ENCODE measurements at regions not wholly inside any gene's neighbourhood (a gene's known extent, or its start where the extent isn't known, plus 50 kb on each side); places are given as distances from the start of the nearest gene placed in this dataset.

DNA sequence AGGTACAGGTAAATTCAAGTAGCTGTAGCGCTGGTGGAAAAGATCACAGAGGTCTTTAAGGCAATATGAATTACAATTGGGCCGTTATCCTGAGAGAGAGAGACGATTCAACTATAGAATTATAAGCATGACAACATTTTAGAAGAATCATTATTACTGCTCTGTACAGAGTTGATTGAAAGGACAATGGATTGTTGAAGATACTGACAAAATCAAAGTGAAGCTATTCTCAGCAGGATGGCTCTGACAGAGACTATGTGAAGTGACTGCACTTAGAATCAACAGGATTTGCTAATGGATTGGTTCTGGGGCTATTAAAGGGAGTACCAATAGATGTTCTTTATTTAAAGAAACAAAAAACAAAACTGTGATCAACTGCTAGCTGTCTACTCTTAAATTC, 634.8 kb upstream of the GRM3 start:
- H3K36me3 ChIP-seq (ENCODE audit: control insufficient read depth in 4 of 4, insufficient read depth in 3 of 4, low read depth in 1 of 4, low read length in 3 of 4): no peaks in the 10 kb centered on the region
- no peak for DNase-seq (ENCODE audit: low spot score)
- H3K9me3 ChIP-seq (ENCODE audit: control insufficient read depth in 4 of 4, low read length in 3 of 4): no peaks in the 10 kb centered on the region
- WGBS: 58% methylated on average over 3 of the region's 3 CpGs
- no peak for TF ChIP-seq SP1 (IDR thresholded peaks at IDR 0.05)
- TF ChIP-seq GABPA (IDR thresholded peaks at IDR 0.05 in 1 of 2, conservative IDR thresholded peaks at IDR 0.05 in 1 of 2): no peak
- TF ChIP-seq EGR1 (IDR thresholded peaks at IDR 0.05; ENCODE audit: low read depth in 2 of 2): no peak
- no peak for TF ChIP-seq HNF4A (conservative IDR thresholded peaks at IDR 0.05)
- TF ChIP-seq HNF4G (IDR thresholded peaks at IDR 0.05): no peak
- TF ChIP-seq, protein P1, sequence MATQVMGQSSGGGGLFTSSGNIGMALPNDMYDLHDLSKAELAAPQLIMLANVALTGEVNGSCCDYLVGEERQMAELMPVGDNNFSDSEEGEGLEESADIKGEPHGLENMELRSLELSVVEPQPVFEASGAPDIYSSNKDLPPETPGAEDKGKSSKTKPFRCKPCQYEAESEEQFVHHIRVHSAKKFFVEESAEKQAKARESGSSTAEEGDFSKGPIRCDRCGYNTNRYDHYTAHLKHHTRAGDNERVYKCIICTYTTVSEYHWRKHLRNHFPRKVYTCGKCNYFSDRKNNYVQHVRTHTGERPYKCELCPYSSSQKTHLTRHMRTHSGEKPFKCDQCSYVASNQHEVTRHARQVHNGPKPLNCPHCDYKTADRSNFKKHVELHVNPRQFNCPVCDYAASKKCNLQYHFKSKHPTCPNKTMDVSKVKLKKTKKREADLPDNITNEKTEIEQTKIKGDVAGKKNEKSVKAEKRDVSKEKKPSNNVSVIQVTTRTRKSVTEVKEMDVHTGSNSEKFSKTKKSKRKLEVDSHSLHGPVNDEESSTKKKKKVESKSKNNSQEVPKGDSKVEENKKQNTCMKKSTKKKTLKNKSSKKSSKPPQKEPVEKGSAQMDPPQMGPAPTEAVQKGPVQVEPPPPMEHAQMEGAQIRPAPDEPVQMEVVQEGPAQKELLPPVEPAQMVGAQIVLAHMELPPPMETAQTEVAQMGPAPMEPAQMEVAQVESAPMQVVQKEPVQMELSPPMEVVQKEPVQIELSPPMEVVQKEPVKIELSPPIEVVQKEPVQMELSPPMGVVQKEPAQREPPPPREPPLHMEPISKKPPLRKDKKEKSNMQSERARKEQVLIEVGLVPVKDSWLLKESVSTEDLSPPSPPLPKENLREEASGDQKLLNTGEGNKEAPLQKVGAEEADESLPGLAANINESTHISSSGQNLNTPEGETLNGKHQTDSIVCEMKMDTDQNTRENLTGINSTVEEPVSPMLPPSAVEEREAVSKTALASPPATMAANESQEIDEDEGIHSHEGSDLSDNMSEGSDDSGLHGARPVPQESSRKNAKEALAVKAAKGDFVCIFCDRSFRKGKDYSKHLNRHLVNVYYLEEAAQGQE (IDR thresholded peaks at IDR 0.05): no peak
- no peak for TF ChIP-seq ZBTB33 (IDR thresholded peaks at IDR 0.05)
- TF ChIP-seq RAD21 (IDR thresholded peaks at IDR 0.05): no peak
- no peak overlapping the region for H3K9ac ChIP-seq (ENCODE audit: low read depth in 1 of 2, low read length in 2 of 2)
- no peak overlapping the region for H3K27ac ChIP-seq (ENCODE audit: low read depth in 1 of 2, low read length in 2 of 2)
- H3K4me1 ChIP-seq (ENCODE audit: control insufficient read depth in 4 of 4, insufficient read depth in 4 of 4, low read length in 3 of 4): no peaks in the 10 kb centered on the region
- H3K27me3 ChIP-seq (ENCODE audit: control insufficient read depth in 4 of 4, insufficient read depth in 4 of 4, low read length in 3 of 4): no peaks in the 10 kb centered on the region
- no peak overlapping the region for H3K4me3 ChIP-seq (ENCODE audit: low read depth in 1 of 3, low read length in 3 of 3)

- H3K9ac ChIP-seq (ENCODE audit: low read depth in 1 of 2, low read length in 2 of 2): no peak overlapping the region
- no peaks in the 10 kb centered on the region for H3K36me3 ChIP-seq (ENCODE audit: control insufficient read depth in 4 of 4, insufficient read depth in 3 of 4, low read depth in 1 of 4, low read length in 3 of 4)
- H3K27ac ChIP-seq (ENCODE audit: low read depth in 1 of 2, low read length in 2 of 2): no peak overlapping the region
- no peaks in the 10 kb centered on the region for H3K27me3 ChIP-seq (ENCODE audit: control insufficient read depth in 4 of 4, insufficient read depth in 4 of 4, low read length in 3 of 4)
- H3K4me3 ChIP-seq (ENCODE audit: low read depth in 1 of 3, low read length in 3 of 3): no peak overlapping the region
- no peaks in the 10 kb centered on the region for H3K4me1 ChIP-seq (ENCODE audit: control insufficient read depth in 4 of 4, insufficient read depth in 4 of 4, low read length in 3 of 4)
- H3K9me3 ChIP-seq (ENCODE audit: control insufficient read depth in 4 of 4, low read length in 3 of 4): peaks cover 0 to 6% (median 0%) of the 10 kb centered on the region in 4 donors
- no peak for DNase-seq (ENCODE audit: low spot score)
- WGBS: 76% methylated on average over 2 of the region's 2 CpGs
- TF ChIP-seq, protein P1 (IDR thresholded peaks at IDR 0.05): no peak
- TF ChIP-seq SP1 (IDR thresholded peaks at IDR 0.05) (no peak), YY1 (IDR thresholded peaks at IDR 0.05) (no peak), MAX (IDR thresholded peaks at IDR 0.05) (no peak), JUND (IDR thresholded peaks at IDR 0.05) (no peak), CTCF (IDR thresholded peaks at IDR 0.05; ENCODE audit: low read depth, low read length, missing input control) (no peak), FOXA1 (IDR thresholded peaks at IDR 0.05) (no peak), FOXA2 (IDR thresholded peaks at IDR 0.05) (no peak), RXRA (IDR thresholded peaks at IDR 0.05) (no peak), NR2F2 (IDR thresholded peaks at IDR 0.05) (no peak), ZBTB33 (IDR thresholded peaks at IDR 0.05) (no peak), GABPA (IDR thresholded peaks at IDR 0.05 in 1 of 2, conservative IDR thresholded peaks at IDR 0.05 in 1 of 2) (no peak), HNF4G (IDR thresholded peaks at IDR 0.05) (no peak), TAF1 (conservative IDR thresholded peaks at IDR 0.05) (no peak), EGR1 (IDR thresholded peaks at IDR 0.05; ENCODE audit: low read depth in 2 of 2) (no peak)
- TF ChIP-seq, protein P2, sequence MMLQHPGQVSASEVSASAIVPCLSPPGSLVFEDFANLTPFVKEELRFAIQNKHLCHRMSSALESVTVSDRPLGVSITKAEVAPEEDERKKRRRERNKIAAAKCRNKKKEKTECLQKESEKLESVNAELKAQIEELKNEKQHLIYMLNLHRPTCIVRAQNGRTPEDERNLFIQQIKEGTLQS (IDR thresholded peaks at IDR 0.05): no peak
These were observed 636.8 kb upstream of the GRM3 start for GRCh38 chr7:86006909-86007308.

Data from liver (tissue), 8 donors.